NCI-H2227 (cell line): ENCODE measurements at regions not wholly inside any gene's neighbourhood (a gene's known extent, or its start where the extent isn't known, plus 50 kb on each side); places are given as distances from the start of the nearest gene placed in this dataset.
"Not testable (repeated sequence)": the region's sequence is repeated elsewhere in the genome, so short reads cannot be mapped to it uniquely, and the experiment has no call there.

ENCODE experiments used
- DNase-seq: peaks from one replicate; lab custom pipeline; 2025; ENCODE audit not compliant: unreplicated experiment; lab: John Stamatoyannopoulos, UW

DNA sequence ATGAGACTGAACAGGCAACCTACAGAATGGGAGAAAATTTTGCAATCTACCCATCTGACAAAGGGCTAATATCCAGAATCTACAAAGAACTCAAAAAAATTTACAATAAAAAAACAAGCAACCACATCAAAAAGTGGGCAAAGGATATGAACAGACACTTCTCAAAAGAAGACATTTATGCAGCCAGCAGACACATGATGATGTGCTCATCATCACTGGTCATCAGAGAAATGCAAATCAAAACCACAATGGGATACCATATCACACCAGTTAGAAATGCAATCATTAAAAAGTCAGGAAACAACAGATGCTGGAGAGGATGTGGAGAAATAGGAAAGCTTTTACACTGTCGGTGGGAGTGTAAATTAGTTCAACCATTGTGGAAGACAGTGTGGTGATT, 51.7 kb upstream of the PAXBP1 start:
- not testable (repeated sequence) for DNase-seq

DNA sequence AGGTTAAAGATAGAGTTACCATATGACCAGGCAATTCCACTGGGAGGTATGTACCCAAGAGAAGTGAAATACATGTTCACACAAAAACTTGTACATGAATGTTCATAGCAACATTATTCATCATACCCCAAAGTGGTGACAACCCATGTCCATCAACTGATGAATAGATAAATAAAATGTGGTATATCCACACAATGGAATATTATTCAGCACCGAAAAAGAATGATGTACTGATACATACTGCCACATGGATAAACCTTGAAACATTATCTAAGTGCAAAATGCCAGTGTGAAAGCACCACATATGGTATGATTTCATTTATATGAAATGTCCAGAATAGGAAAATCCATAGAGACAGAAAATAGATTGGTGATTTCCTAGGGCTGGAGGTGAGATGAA, 53.4 kb upstream of the PAXBP1 start:
- no peak for DNase-seq

DNA sequence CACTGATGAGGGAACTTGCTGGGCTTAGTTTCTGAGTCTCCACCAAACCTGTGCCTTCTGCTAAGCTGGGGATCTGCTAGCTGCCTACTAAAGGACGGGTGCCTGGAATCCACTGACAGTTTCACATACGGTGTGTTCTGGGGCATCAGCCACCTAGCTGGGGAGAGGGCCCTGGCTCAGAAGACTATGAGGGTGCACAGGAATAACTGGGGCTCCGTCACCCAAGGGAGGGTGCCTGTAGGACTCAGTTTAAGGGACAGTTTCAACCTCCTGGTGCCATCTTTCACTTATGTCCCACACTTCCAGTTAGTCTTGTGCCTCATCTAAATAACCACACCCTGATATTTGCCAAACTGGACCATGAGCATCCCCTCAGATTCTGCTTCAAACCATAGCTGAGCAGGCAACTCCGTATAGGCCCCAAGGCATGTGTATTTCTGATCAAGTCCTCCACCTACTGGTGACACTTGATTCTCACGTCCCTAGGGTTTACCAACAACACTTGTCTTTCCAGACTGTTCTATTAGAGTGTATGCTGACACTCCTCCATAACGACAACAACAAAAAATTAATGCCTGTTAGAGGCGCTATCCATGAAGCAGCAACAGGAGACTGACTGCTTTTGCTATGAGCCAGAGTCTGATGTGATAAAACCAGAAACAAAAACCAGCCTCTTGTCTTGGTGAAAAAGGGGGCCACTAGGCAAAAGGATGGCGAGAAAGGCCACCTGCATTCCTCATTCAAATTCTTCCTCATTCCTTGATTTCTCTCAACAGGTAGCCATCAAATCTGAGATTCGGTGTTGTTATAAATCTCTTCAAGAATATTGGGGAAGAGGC, 55.0 kb upstream of the PAXBP1 start:
- peak; percentile 62 for DNase-seq

DNA sequence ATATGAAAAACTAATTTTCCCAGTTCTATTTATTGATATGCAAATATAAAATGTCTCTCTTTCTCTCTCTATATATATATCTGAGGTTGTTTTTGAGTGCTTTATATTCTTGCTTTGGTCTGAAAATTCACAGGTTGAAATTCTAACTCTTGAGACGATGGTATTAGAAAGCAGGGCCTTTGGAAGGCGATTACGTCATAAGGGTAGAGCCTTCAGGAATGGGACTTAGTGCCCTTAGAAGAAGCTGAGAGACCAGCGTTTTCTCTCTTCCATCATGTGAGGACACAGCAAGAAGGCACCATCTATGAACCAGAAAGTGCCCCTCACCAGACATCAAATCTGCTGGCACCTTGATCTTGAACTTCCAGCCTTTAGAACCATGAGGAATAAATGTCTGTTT, 57.4 kb upstream of the PAXBP1 start:
- DNase-seq = no peak

DNA sequence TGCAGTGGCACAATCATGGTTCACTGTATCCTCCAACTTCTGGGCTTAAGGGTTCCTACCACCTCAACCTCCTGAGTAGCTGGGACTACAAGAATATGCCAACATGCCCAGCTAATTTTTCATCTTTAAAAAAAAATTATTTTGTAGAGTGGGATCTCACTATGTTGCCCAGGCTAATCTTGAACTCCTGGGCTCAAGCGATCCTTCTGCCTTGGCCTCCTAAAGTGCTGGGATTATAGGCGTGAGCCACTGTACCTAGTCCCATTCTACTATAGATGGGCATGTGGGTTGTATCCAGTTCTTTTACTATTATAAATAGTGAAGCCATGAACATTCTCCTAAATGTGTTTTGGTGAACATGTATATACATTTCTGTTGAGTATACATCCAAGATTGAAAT, 57.9 kb upstream of the PAXBP1 start:
- no peak for DNase-seq

DNA sequence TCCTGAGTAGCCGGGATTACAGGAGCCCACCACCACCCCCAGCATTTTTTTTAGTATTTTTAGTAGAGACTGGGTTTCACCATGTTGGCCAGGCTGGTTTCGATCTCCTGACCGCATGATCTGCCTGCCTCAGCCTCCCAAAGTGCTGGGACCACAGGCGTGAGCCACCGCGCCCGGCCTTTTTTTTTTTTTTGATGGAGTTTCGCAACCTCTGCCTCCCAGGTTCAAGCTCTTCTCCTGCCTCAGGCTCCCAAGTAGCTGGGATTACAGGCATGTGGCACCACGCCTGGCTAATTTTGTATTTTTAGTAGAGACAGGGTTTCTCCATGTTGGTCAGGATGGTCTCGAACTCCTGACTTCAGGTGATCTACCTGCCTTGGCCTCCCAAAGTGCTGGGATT, 60.2 kb upstream of the PAXBP1 start:
- not testable (repeated sequence) for DNase-seq

DNA sequence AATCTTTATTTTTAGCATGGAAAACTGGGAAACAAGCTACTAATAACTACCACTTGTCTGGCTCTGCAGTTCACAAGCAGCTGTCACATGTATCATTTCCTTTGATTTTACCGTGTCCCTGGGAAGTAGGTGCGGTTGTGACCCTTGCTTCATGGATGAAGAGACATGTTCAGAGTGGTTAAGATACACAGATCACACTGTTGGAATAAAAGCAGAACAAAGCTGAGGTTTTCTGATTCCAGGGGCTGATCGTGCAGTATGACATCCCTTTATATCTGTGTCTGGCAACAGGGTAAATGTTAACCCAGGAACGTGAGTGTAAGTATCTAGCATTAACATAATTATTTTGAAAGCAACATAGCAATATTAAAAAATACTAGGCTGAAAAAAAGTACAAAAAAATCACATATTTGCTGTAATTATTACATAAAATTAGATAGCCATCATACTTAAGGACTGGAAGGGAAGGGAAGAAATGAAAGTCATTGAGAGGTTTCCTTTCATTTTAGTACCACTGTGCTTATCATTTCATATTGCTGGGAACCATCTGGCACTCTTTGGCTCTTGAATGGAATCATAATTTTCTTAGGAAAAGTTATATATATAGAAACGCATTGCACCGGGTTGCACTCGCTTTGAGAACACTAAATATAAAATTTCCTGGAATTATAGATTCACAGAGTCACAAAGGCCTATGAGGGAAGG, 62.8 kb upstream of the PAXBP1 start:
- no peak for DNase-seq

DNA sequence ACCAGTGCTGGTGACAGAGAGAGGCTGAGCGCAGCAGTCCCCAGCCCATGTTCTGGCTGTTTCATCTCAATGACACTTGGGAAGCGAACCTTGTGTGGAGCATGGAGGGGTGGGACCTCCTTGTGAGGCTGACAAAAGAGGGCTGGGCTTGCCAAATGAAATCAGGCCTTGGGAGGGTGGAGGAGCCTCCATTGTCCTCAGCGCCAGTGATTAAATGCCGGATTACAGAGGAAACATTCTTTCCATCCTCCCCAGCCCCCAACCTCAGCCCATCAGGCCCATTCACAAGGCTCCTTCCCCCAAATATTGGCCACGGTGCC, 63.3 kb upstream of the PAXBP1 start:
- no peak for DNase-seq

DNA sequence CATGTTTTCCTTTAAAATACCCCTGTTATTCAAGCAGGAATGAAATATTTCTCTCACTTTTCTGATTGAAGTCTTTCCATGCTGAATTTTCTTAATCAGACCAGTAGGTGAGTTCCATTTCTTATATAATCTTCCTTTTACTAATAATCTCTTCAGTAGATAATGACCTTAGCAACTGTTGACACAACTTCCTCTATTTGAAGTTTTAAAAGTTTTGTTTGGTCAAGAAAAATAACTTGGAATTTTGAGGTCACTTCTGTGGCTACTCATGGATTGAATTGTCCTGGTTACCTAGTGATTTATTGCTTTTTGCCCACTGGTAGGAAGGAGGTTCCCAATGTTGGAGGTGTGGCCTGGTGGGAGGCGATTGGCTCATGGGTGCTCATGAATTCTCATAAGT, 70.6 kb upstream of the PAXBP1 start:
- no peak for DNase-seq

DNA sequence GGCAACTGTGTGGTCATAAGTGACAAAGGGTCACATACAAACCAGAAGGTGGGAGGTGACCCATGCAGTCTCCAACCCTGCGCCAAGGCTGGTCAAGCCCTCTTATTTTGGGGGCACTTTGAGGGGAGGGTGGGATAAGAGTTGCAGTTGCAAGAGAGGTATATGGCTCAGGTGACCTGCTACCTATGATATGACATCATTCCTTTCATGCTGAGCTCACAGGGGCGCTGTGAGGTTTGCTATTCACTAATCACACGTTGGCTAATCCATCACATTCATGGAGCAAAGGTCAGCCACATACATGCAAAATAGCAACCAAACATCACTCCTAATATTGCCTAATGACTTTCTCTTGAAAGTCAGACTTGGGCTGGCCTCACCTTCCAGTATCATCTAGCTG, 72.0 kb upstream of the PAXBP1 start:
- no peak for DNase-seq

DNA sequence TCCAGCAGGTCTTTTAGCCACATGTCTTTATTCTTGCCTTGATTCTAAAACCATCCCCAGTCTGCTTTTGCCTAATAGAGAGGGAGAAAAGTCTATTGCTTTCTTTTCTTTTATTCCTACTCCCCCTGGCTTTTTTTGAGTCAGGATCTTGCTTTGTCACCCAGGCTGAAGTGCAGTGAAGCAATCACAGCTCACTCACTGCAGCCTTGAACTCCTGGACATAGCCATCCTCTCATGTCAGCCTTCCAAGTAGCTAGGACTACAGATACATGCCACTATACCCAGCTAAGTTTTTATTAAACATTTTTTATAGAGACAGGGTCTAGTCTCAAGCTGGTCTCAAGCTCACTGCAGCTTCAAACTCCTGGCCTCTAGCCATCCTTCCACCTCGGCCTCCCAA, 72.5 kb upstream of the PAXBP1 start:
- no peak for DNase-seq

DNA sequence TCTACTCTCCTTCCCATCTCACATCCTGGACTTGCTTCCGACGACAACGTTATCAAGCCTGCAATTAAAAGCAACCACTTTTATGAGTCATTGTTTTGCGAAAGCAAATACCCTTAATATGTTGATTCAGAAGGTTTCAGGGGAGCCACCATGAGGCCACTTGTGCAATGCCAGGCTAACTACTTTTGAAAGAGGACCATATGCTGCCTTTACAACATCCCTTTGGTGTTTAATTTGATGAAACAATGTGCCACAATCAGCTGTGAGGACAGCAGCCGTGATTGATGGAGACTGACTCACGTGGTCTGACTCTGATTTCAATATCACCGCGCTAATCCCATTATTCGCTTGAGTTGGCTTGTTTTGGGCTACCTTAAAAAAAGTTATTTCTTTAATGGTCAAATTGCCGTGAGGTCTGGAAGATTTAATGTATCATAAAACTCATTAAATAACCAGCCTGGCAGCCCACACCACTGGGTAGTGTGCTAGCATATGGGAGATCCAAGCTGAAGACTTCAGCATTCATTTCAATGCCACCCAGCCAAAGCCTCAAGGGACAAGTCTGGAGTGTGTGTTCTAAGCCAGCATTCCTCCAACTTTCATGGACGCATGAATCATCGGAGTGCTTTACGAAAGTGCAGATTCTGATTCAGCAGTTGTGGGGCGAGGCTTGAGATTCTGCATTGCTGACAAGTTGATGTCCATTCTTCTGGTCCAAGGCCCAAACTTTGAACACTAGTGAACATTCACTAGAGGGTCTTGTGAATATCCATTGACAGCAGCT, 73.3 kb upstream of the PAXBP1 start:
- no peak for DNase-seq

DNA sequence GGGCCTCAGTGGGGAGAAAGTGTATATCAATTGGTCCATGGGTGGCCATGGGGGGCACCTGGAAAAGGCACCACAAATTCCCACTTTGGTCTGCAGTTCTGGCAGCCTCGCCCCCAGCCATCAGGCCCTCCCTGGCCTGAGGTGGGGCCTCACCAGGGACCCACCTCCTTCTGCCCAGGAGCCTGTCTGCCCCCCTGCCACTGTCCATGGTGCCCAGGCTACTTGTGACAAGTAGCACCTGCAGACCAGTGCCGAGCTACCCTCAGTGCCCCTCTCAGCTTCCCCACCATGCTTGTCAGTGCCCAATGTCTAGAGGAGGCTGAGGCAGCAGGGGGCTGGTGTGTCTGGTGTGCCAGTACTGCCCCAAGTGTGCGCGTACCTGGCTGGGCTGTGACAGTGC, 87.1 kb upstream of the PAXBP1 start:
- no peak for DNase-seq

DNA sequence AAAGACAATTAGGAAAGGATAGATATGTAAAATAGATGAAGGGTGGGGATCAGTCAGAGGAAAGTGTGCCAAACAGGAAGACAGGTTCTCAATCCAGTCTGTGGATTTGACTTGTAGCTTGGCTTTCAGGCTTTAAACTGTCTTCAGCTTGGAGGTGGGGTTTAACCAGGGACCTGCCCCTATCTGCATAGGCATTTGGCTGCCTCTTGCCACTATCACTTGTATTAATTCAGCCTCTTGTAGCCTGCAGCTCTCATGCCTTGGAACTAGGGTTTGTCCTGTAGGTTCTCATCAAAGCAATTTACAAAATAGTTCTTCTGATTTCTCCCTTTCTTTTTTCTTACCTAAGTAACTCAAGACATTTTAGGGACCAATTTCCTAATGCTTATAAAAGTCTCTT, 88.8 kb upstream of the PAXBP1 start:
- no peak for DNase-seq

DNA sequence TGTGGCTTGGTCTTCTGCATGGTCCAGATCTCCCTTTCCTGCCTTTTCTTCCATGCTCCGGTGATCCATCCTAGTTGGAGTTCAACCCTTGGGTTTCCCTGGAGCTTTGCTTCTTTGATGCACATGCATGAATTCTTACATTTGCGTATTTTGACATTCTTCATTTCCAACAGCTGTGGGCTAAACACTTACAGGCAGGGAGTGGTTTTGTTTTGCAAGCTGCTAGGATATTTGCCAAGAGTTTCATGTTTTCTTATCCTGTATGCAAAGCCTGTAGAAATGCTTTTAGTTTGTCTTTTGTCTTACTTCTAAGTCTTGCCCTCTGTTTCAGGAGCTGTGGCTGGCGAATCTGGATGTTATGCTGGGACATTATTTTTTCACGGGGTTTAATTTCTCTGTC, 90.3 kb upstream of the PAXBP1 start:
- DNase-seq = no peak

DNA sequence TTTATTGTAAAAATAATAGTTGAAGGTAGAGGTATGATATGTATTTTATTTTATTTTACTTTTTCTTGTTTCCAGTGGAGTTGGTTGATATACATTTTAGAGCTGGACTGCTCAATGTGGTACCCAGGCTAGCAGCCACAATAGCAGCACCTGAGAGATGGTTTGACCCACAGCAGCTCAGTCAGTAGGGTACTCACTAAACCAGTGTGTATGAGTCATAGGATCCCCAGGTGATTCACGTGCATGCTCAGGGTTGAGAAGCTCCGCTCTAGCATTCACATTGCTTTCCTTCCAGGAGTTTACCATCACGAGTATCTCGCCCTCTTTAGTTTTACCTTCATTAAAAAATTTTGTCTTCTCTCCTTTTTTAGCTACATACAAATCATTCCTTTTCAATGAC, 96.0 kb upstream of the PAXBP1 start:
- no peak for DNase-seq

DNA sequence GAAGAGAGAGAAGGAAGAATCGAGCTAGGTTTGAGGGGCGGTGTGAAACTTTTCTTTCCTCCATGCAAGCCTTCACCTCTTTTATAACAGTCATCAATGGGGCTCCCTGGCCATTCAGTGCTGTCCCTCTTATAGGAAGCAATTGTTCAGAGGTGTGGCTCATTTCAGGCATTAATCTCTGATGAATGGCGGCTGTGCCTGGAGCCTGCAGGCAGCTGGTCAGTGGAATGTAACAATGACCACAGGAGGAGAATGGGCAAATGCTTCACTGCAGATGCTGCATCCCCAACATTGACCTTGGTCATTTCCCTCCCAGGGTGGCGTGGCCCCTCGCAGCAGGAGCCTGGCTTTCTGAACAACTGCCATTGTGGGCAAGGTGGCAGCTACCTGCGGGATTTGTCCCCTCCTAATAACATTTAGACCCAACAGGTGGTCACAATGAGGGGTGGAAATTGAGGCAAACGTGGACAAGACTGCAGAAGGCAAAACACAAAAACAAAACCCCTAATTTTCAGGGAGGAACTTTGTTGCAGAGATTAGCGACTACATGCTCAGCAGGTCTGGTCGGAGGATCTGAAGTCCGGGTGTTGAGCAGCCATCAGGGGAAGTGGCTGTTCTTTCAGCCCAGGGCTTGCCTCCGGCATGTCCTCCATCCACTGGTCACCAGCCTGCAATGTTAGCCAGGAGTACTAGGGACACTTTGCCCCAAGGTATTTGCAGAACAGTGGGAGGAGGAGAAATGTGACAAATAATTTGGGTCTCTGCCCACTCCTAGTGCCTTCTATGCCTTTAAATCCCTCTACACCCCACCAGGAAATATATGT, 97.3 kb upstream of the PAXBP1 start:
- no peak for DNase-seq

DNA sequence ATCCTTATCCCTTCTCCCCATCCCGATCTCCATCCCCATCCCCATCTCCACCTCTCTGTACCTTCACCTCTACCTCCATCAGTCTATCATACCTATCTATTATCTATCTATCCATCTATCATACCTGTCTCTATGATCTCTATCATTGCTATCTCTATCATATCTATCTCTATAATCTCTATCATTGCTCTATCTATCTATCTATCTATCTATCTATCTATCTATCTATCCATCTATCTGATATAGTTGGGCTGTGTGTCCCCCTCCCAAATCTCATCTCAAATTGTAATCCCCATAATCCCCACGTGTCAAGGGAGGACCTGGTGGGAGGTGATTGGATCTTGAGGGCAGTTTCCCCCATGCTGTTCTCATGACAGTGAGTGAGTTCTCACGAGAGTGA, 97.9 kb upstream of the PAXBP1 start:
- no peak for DNase-seq

DNA sequence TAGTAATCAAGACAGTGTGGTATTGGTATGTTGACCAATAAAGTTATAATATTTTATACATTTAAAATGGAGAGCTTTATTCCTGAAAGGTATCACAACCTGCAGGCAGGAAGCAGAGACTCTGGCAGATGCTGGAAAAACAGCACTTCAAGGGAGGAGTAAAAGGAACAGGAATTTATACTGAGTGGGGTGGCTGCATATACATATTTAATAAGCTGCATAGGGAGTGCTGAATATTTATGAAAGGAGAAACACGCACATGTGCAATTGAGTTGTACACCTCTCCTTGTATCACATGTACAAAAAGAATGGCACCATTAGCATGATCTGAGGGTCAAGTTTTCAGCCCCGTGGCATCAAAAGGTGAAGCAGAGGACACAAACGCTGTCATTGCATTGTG, 104.9 kb upstream of the PAXBP1 start:
- DNase-seq = no peak

DNA sequence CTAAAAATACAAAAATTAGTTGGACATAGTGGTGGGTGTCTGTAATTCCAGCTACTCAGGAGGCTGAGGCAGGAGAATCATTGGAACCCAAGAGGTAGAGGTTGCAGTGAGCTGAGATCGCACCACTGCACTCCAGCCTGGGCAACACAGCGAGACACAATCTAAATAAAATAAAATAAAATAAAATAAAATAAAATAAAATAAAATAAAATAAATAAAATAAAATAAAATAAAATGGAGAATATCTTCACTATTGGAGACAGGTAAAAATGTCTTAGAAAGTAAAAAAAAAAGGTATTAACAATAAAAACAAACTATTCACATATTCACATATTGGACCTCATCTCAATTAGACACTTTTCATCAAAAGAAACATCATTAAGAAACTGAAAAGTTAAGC, 106.3 kb upstream of the PAXBP1 start:
- DNase-seq = not testable (repeated sequence)

DNA sequence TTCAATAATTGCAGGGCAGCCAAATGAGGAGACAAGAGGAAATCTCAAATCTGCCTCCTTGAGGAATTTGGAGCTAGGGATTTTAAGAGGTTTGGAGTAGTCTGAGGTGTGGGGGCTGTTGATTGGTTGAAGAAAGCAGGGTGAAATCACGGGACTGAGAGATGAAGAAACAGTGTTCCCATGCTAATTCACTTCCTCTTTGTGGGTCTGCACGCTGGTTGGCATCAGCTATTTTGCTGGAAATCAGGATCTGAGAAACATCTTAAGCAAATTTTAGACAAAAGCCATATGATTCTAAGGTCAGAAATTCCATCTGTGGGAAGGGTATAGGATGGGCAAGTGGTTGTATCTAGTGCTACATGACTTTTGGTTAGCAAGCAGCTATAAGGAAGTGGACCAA, 107.1 kb upstream of the PAXBP1 start:
- DNase-seq = no peak
